Left lung (tissue), 4 donors: ENCODE measurements at regions not wholly inside any gene's neighbourhood (a gene's known extent, or its start where the extent isn't known, plus 50 kb on each side); places are given as distances from the start of the nearest gene placed in this dataset.
"Not testable (repeated sequence)": the region's sequence is repeated elsewhere in the genome, so short reads cannot be mapped to it uniquely, and the experiment has no call there.

Experiments
- ATAC-seq: fragments of 200-7000 bp; cut with Tn5 transposase; one replicate; pipeline ENCODE4 v1.9.1; 2020; ENCODE audit warnings: moderate library complexity
- DNase-seq, 4 donors: peaks; one replicate each; pipeline ENCODE4 v3.0.0-alpha.2; 2013 to 2020
- H3K27ac ChIP-seq, 2 donors: fragments of 200-600 bp; sonication (generic) in 1 of 2; one replicate each; pipeline versions ENCODE4 v1.5.0 to v1.8.0; 2020 to 2021
- H3K27me3 ChIP-seq, 2 donors: fragments of 200-600 bp; sonication (generic) in 1 of 2; one replicate each; pipeline versions ENCODE4 v1.5.0 to v1.8.0; 2020 to 2021
- H3K36me3 ChIP-seq, 2 donors: fragments of 200-600 bp; sonication (generic) in 1 of 2; one replicate each; pipeline versions ENCODE4 v1.5.0 to v1.8.0; 2020 to 2021
- H3K4me1 ChIP-seq, 2 donors: fragments of 200-600 bp; one replicate each; pipeline ENCODE4 v1.8.0; 2021
- H3K4me3 ChIP-seq, 2 donors: fragments of 200-600 bp; sonication (generic) in 1 of 2; one replicate each; pipeline versions ENCODE4 v1.5.0 to v1.8.0; 2020 to 2021; ENCODE audit warnings: mild to moderate bottlenecking in 1 of 2
- H3K9me3 ChIP-seq, 2 donors: fragments of 200-600 bp; sonication (generic) in 1 of 2; one replicate each; pipeline versions ENCODE4 v1.5.0 to v1.8.0; 2020 to 2021
- intact Hi-C, 2 donors: fragments of 100-400 bp; cut with DNase I; formaldehyde crosslinking; loops; one replicate each; pipeline versions ENCODE4 v1.11.2 to v1.14.2; 2022
- TF ChIP-seq, protein P1 (sequence below), 2 donors: fragments of 200-600 bp; sonication (generic) in 1 of 2; IDR thresholded peaks; one replicate each; pipeline versions ENCODE4 v1.5.0 to v1.8.0; 2021; ENCODE audit warnings: antibody characterized with exemption in 2 of 2
- donor health status: DM: no; HTN: yes; CAD: no.
- donor health status: DM: no; HTN: no; CAD: no.

DNA sequence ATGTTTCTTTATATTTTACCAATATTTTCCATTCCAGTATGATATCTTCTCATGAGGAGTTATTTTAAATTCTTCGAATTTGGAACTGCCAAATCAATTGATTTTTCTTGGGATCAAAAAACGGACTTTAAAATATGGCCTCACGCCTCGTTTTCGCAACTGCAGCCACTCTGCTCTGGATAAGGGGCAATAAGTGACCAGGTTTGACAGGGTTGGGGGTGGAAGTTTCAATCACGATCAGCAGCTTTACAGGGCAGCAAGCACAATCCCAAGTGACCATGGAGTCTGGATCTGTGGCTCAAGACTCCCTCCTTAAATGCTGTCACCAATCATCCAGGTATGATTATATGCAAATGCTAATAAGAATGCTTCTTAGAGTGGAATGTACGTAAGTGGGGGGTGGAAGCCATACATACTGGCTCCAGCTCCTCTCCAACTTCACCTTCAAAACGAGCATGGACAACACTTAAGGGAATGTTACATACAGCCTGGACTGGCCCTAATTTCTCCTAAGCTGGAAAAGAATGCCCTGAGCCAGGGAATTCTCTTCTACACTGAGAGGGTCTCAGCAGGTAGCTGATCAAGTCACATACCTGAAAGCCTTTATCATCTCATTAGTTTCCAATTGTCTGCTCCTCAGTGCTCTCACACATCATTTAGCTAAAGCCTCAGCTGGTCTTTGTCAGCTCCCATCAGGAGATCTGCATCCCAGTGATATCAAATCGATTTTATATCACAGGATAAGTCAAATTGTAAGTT is 176.9 kb upstream of the DCAF8L1 start:
- no peaks in the 10 kb centered on the region for H3K9me3 ChIP-seq
- H3K4me1 ChIP-seq, result no peaks in the 10 kb centered on the region
- H3K4me3 ChIP-seq, result no peak overlapping the region
- no peak overlapping the region for H3K27ac ChIP-seq
- ATAC-seq, result no peak
- DNase-seq, result no peak
- TF ChIP-seq, protein P1, sequence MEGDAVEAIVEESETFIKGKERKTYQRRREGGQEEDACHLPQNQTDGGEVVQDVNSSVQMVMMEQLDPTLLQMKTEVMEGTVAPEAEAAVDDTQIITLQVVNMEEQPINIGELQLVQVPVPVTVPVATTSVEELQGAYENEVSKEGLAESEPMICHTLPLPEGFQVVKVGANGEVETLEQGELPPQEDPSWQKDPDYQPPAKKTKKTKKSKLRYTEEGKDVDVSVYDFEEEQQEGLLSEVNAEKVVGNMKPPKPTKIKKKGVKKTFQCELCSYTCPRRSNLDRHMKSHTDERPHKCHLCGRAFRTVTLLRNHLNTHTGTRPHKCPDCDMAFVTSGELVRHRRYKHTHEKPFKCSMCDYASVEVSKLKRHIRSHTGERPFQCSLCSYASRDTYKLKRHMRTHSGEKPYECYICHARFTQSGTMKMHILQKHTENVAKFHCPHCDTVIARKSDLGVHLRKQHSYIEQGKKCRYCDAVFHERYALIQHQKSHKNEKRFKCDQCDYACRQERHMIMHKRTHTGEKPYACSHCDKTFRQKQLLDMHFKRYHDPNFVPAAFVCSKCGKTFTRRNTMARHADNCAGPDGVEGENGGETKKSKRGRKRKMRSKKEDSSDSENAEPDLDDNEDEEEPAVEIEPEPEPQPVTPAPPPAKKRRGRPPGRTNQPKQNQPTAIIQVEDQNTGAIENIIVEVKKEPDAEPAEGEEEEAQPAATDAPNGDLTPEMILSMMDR (IDR thresholded peaks at IDR 0.05), result no peak
- no peaks in the 10 kb centered on the region for H3K36me3 ChIP-seq
- no peaks in the 10 kb centered on the region for H3K27me3 ChIP-seq
- intact Hi-C loops, result no loop called here

DNA sequence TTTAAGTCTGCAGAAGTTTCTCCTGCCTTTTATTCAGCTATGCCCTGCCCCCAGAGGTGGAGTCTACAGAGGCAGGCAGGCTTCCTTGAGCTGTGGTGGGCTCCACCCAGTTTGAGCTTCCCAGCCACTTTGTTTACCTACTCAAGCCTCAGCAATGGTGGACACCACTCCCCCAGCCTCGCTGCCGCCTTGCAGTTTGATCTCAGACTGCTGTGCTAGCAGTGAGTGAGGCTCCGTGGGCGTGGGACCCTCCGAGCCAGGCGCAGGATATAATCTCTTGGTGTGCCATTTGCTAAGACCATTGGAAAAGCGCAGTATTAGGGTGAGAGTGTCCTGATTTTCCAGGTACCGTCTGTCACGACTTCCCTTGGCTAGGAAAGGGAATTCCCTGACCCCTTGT is 171.0 kb upstream of the DCAF8L1 start:
- H3K9me3 ChIP-seq, result not testable (repeated sequence)

DNA sequence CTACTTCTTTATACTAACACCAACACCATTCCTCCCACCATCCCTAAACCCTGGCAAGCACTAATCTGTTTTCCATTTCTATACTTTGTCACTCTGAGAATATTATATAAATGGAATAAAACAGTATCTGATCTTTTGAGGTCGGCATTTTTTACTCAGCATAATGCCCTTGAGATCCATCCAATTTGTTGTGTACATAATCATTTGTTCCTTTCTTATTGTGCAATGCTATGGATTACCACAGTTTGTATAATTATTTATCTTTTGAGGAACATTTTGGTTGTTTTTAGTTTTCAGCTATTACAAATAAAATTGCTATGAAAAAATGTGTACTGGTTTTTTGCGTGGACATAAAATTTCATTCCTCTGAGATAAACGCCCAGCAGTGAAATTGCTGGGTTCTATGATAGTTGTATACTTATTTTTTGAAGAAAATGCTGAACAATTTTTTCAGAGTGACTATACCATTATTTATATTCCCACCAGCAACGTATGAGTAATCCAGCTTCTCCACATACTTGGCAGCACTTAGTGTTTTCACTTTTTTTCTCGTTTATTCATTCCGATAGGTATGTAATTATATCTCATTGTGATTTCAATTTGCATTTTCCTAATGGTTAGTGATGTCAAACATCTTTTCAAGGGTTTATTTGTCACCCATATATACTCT is 154.3 kb upstream of the DCAF8L1 start:
- ATAC-seq (no peak), DNase-seq (no peak)

More for the DNA sequence above, 171.0 kb upstream of the DCAF8L1 start:
- H3K36me3 ChIP-seq, H3K27me3 ChIP-seq, intact Hi-C loops, ATAC-seq, H3K4me3 ChIP-seq, H3K4me1 ChIP-seq, H3K27ac ChIP-seq, DNase-seq: not testable (repeated sequence)

DNA sequence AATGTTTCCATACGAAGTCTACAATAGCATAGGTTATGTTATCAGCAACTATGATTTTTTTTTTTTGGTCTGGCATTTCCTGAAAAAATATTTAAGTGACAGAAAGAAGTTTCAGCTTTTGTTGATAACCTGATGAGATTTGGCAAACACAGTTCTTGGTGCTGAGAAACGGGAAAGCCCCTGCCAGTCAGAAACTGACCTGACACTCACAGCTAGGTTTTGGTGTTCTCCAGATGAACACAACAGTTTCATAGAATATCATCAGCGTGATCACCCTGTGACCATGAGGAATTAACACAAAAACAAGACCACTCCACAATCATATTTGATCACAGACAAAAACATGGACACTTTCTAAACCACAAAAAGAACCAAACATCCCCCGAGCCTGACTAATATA is 152.5 kb upstream of the DCAF8L1 start:
- H3K27me3 ChIP-seq, result no peaks in the 10 kb centered on the region
- H3K4me3 ChIP-seq, result no peak overlapping the region
- DNase-seq (no peak), ATAC-seq (no peak)
- H3K36me3 ChIP-seq, result no peaks in the 10 kb centered on the region
- TF ChIP-seq, protein P1 (IDR thresholded peaks at IDR 0.05), result no peak
- H3K9me3 ChIP-seq, result no peaks in the 10 kb centered on the region
- no peak overlapping the region for H3K27ac ChIP-seq
- no peaks in the 10 kb centered on the region for H3K4me1 ChIP-seq
- intact Hi-C loops, result no loop called here

More for the DNA sequence above, 154.3 kb upstream of the DCAF8L1 start:
- no peak overlapping the region for H3K4me3 ChIP-seq
- H3K36me3 ChIP-seq, result no peaks in the 10 kb centered on the region
- TF ChIP-seq, protein P1 (IDR thresholded peaks at IDR 0.05), result no peak
- H3K9me3 ChIP-seq, result no peaks in the 10 kb centered on the region
- no peaks in the 10 kb centered on the region for H3K4me1 ChIP-seq
- no peaks in the 10 kb centered on the region for H3K27me3 ChIP-seq
- intact Hi-C loops, result no loop called here
- H3K27ac ChIP-seq, result no peak overlapping the region

DNA sequence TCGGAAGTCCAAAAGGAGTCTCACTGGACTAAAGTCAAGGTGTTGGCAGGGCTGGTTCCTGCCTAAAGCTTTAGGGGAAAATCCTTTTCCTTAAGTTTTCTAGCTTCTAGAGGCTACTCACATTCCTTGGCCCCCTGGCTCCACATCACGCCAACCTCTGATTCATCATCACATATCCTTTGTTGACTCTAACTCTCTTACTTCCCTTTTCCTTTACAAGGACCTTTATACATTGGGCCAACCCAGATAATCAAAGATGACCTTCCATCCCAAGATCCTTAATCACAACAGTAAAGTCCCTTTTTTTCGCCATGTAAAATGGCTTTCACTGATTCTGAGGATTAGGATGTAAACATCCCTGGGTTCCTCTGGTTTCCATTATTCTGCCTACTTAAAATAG is 146.4 kb upstream of the DCAF8L1 start:
- DNase-seq (no peak), ATAC-seq (no peak)
- intact Hi-C loops, result no loop called here
- Histone ChIP-seq H3K36me3 (no peaks in the 10 kb centered on the region), H3K27me3 (no peaks in the 10 kb centered on the region), H3K4me3 (no peak overlapping the region), H3K27ac (no peak overlapping the region), H3K4me1 (no peaks in the 10 kb centered on the region), H3K9me3 (no peaks in the 10 kb centered on the region)
- TF ChIP-seq, protein P1 (IDR thresholded peaks at IDR 0.05), result no peak
